ENCODE measurements at regions not wholly inside any gene's neighbourhood (a gene's known extent, or its start where the extent isn't known, plus 50 kb on each side); places are given as distances from the start of the nearest gene placed in this dataset.

DNA sequence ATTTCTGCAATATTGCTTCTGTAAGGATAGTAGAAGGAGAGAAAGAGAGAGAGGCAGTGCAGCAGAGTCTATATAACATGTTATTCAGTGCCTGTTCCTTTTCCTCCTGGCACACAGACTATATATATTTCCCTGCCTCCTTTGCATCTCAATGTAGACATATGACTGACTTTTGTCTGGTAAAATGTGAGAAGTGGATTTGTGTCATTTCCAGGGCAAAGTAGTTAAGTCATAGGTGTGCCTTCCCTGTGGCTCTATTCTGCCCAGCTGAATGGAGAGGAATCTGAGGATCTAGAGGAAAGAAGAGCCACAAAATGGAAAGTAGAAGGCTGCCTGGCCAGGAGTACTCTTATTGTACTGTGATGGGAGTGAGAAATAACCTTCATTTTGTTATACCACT lies 54.6 kb upstream of the CADPS start:
- no peaks in the 10 kb centered on the region for H3K9me3 ChIP-seq (replicated peaks in 1 of 2; ENCODE audit: control insufficient read depth in 1 of 2, insufficient read depth in 1 of 2, low read length in 2 of 2)
- no peak overlapping the region for H3K4me2 ChIP-seq (replicated peaks; ENCODE audit: extremely low read depth, low read length, poor library complexity, severe bottlenecking)
- no peak overlapping the region for H2AFZ ChIP-seq (ENCODE audit: insufficient read depth, low read depth, low read length, poor library complexity, severe bottlenecking)
- Mint-ChIP-seq H3K36me3 (no peaks in the 10 kb centered on the region), H3K27ac (no peak overlapping the region), H3K4me3 (no peak overlapping the region), H3K4me1 (no peaks in the 10 kb centered on the region), H3K27me3 (ENCODE audit: low read depth in 3 of 3) (no peaks in the 10 kb centered on the region), H3K9me3 (peaks cover 0 to 6% (median 3%) of the 10 kb centered on the region in 7 donors)
- H3K27me3 ChIP-seq (ENCODE audit: control insufficient read depth in 2 of 2, insufficient read depth in 2 of 2, low read length in 2 of 2) = no peaks in the 10 kb centered on the region
- no peaks in the 10 kb centered on the region for H3K4me1 ChIP-seq (ENCODE audit: control insufficient read depth in 1 of 2, insufficient read depth in 2 of 2, low read length in 2 of 2)
- no peaks in the 10 kb centered on the region for H3K36me3 ChIP-seq (replicated peaks in 1 of 2; ENCODE audit: control insufficient read depth in 1 of 2, insufficient read depth in 2 of 2, low read length in 2 of 2)
- intact Hi-C loops (cut with micrococcal nuclease) = no loop called here
- H3K4me3 ChIP-seq (replicated peaks in 1 of 3; ENCODE audit: low read depth in 2 of 3, low read length in 3 of 3) = no peak overlapping the region
- no peak for DNase-seq
- H3K9ac ChIP-seq (ENCODE audit: insufficient read depth, low read length, poor library complexity, severe bottlenecking) = no peak overlapping the region
- TF ChIP-seq, protein P1, sequence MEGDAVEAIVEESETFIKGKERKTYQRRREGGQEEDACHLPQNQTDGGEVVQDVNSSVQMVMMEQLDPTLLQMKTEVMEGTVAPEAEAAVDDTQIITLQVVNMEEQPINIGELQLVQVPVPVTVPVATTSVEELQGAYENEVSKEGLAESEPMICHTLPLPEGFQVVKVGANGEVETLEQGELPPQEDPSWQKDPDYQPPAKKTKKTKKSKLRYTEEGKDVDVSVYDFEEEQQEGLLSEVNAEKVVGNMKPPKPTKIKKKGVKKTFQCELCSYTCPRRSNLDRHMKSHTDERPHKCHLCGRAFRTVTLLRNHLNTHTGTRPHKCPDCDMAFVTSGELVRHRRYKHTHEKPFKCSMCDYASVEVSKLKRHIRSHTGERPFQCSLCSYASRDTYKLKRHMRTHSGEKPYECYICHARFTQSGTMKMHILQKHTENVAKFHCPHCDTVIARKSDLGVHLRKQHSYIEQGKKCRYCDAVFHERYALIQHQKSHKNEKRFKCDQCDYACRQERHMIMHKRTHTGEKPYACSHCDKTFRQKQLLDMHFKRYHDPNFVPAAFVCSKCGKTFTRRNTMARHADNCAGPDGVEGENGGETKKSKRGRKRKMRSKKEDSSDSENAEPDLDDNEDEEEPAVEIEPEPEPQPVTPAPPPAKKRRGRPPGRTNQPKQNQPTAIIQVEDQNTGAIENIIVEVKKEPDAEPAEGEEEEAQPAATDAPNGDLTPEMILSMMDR (IDR thresholded peaks at IDR 0.05) = no peak
- H3K79me2 ChIP-seq (ENCODE audit: insufficient read depth, low read length) = no peaks in the 10 kb centered on the region
- no peaks in the 10 kb centered on the region for H4K20me1 ChIP-seq (ENCODE audit: insufficient read depth, low read length)
- no peak overlapping the region for H3K27ac ChIP-seq (ENCODE audit: low read depth in 1 of 2, low read length in 2 of 2)

DNA sequence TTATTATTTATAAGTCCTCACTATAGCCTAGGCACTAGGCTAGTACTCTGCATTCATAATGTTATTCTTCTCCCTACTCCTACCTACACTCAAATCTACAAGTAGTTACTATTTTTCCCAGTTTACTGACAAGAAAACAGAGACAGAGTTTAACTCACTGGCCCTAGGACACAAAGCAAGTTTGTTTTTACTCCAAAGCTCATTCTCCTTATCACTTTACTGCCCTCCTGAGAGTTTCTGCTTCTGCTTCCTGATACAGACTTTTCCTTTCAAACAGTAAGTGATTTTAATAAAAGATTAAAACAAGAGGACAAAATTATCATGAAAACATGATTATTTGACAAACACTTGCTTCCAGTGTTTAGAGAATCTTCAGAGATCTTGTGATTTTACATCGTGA lies 60.6 kb upstream of the CADPS start:
- no peak overlapping the region for H3K4me3 Mint-ChIP-seq
- intact Hi-C loops (cut with micrococcal nuclease) = no loop called here
- no peaks in the 10 kb centered on the region for H4K20me1 ChIP-seq (ENCODE audit: insufficient read depth, low read length)
- H3K27ac Mint-ChIP-seq = no peak overlapping the region
- no peak overlapping the region for H3K4me2 ChIP-seq (replicated peaks; ENCODE audit: extremely low read depth, low read length, poor library complexity, severe bottlenecking)
- no peaks in the 10 kb centered on the region for H3K27me3 ChIP-seq (ENCODE audit: control insufficient read depth in 2 of 2, insufficient read depth in 2 of 2, low read length in 2 of 2)
- H3K27ac ChIP-seq (ENCODE audit: low read depth in 1 of 2, low read length in 2 of 2) = no peak overlapping the region
- TF ChIP-seq, protein P1 (IDR thresholded peaks at IDR 0.05) = no peak
- no peaks in the 10 kb centered on the region for H3K36me3 ChIP-seq (replicated peaks in 1 of 2; ENCODE audit: control insufficient read depth in 1 of 2, insufficient read depth in 2 of 2, low read length in 2 of 2)
- no peak overlapping the region for H2AFZ ChIP-seq (ENCODE audit: insufficient read depth, low read depth, low read length, poor library complexity, severe bottlenecking)
- H3K4me3 ChIP-seq (replicated peaks in 1 of 3; ENCODE audit: low read depth in 2 of 3, low read length in 3 of 3) = no peak overlapping the region
- H3K4me1 ChIP-seq (ENCODE audit: control insufficient read depth in 1 of 2, insufficient read depth in 2 of 2, low read length in 2 of 2) = no peaks in the 10 kb centered on the region
- H3K79me2 ChIP-seq (ENCODE audit: insufficient read depth, low read length) = no peaks in the 10 kb centered on the region
- no peaks in the 10 kb centered on the region for H3K9me3 ChIP-seq (replicated peaks in 1 of 2; ENCODE audit: control insufficient read depth in 1 of 2, insufficient read depth in 1 of 2, low read length in 2 of 2)
- H3K9me3 Mint-ChIP-seq = peaks cover 2 to 10% (median 6%) of the 10 kb centered on the region in 7 donors
- no peaks in the 10 kb centered on the region for H3K4me1 Mint-ChIP-seq
- no peaks in the 10 kb centered on the region for H3K27me3 Mint-ChIP-seq (ENCODE audit: low read depth in 3 of 3)
- no peak overlapping the region for H3K9ac ChIP-seq (ENCODE audit: insufficient read depth, low read length, poor library complexity, severe bottlenecking)
- H3K36me3 Mint-ChIP-seq = no peaks in the 10 kb centered on the region
- no CpG with 5 or more reads among the region's 1 CpG for WGBS (ENCODE audit: insufficient coverage)
- DNase-seq = no peak

All from CD14-positive monocyte (primary cell).